H1 (cell line): ENCODE measurements at regions not wholly inside any gene's neighbourhood (a gene's known extent, or its start where the extent isn't known, plus 50 kb on each side); places are given as distances from the start of the nearest gene placed in this dataset.

Source experiments
- CTCF ChIA-PET: fragments of 300-600 bp; sonication (Branson Sonifier 250); formaldehyde crosslinking; loops from one replicate; lab custom pipeline; 2021; ENCODE audit not compliant: partially characterized antibody; lab: Charles Lee
- POLR2A ChIA-PET: fragments of 300-600 bp; sonication (Branson Sonifier 250); formaldehyde crosslinking; loops from one replicate; lab custom pipeline; 2021; ENCODE audit warnings: inconsistent platforms; ENCODE audit not compliant: partially characterized antibody; lab: Charles Lee
- DNase-seq, 2 experiments: peaks; one replicate each; pipeline versions ENCODE4 v3.0.0 to v3.0.0-alpha.2; 2010 to 2022; ENCODE audit warnings: low spot score in 2 of 2, low read depth in 1 of 2, mixed read lengths in 1 of 2
- FAIRE-seq: peaks from 2 replicates; lab custom pipeline; 2011; peaks lifted over from hg19 to GRCh38; lab: Jason Lieb, UNC
- H2AFZ ChIP-seq: 2 replicates; pipeline ENCODE4 v1.8.1; 2012; ENCODE audit warnings: low read length, inconsistent platforms
- H2AK5ac ChIP-seq: 2 replicates; pipeline ENCODE4 v1.6.1; 2013; ENCODE audit warnings: low read depth, low read length
- H2BK120ac ChIP-seq: replicated peaks from 2 replicates; pipeline ENCODE3; 2013; ENCODE audit warnings: low read depth, low read length, inconsistent platforms
- H2BK12ac ChIP-seq: 2 replicates; pipeline ENCODE4 v1.6.1; 2013; ENCODE audit warnings: low read depth, low read length
- H2BK15ac ChIP-seq: 2 replicates; pipeline ENCODE4 v1.6.1; 2013; ENCODE audit warnings: low read length
- H2BK20ac ChIP-seq: 2 replicates; pipeline ENCODE4 v1.6.1; 2013; ENCODE audit warnings: low read length
- H2BK5ac ChIP-seq: 2 replicates; pipeline ENCODE4 v1.6.1; 2013; ENCODE audit warnings: low read depth, low read length
- H3K14ac ChIP-seq: 2 replicates; pipeline ENCODE4 v1.6.1; 2013; ENCODE audit warnings: inconsistent platforms; ENCODE audit not compliant: insufficient read length
- H3K18ac ChIP-seq: 2 replicates; pipeline ENCODE4 v1.6.1; 2013; ENCODE audit warnings: low read length; ENCODE audit errors: extremely low read depth
- H3K23ac ChIP-seq: 2 replicates; pipeline ENCODE4 v1.6.1; 2013; ENCODE audit warnings: inconsistent platforms; ENCODE audit not compliant: insufficient read length
- H3K23me2 ChIP-seq: 2 replicates; pipeline ENCODE4 v1.6.1; 2013; ENCODE audit warnings: low read depth, low read length
- H3K27ac ChIP-seq: 2 replicates; pipeline ENCODE4 v1.6.1; 2011; ENCODE audit warnings: low read depth, low read length, inconsistent platforms
- H3K27me3 ChIP-seq, 4 experiments: replicated peaks in 1 of 4; 1 replicate in 1 of 4; 2 replicates in 3 of 4; pipeline versions ENCODE4 v1.6.1 to v1.8.1; 2011 to 2013; ENCODE audit warnings: low read length in 3 of 4, mild to moderate bottlenecking in 3 of 4, inconsistent platforms in 2 of 4, mixed read lengths in 2 of 4, moderate library complexity in 1 of 4; ENCODE audit not compliant: control insufficient read depth in 3 of 4, insufficient read depth in 3 of 4; ENCODE audit errors: extremely low read depth in 1 of 4
- H3K36me3 ChIP-seq, 4 experiments: 2 replicates each; pipeline versions ENCODE4 v1.6.1 to v1.8.1; 2011 to 2013; ENCODE audit warnings: mild to moderate bottlenecking in 4 of 4, low read length in 3 of 4, moderate library complexity in 2 of 4, control low read depth in 1 of 4, inconsistent platforms in 1 of 4; ENCODE audit not compliant: insufficient read depth in 4 of 4, control insufficient read depth in 2 of 4
- H3K4ac ChIP-seq: replicated peaks from 2 replicates; pipeline ENCODE3; 2013; ENCODE audit warnings: low read length, low read depth, mixed read lengths, inconsistent platforms; ENCODE audit not compliant: insufficient read length
- H3K4me1 ChIP-seq, 4 experiments: replicated peaks in 1 of 4; 1 replicate in 1 of 4; 2 replicates in 3 of 4; pipeline versions ENCODE4 v1.6.1 to v1.8.1; 2011 to 2013; ENCODE audit warnings: low read length in 3 of 4, inconsistent platforms in 2 of 4, mixed read lengths in 1 of 4; ENCODE audit not compliant: insufficient read depth in 4 of 4, control insufficient read depth in 3 of 4
- H3K4me2 ChIP-seq, 2 experiments: 2 replicates each; pipeline versions ENCODE4 v1.6.1 to v1.8.1; 2011 to 2013; ENCODE audit warnings: low read depth in 2 of 2, low read length in 2 of 2, control low read depth in 1 of 2, inconsistent platforms in 1 of 2, mild to moderate bottlenecking in 1 of 2; ENCODE audit not compliant: insufficient read depth in 1 of 2
- H3K4me3 ChIP-seq, 4 experiments: fragments of 200-600, 300-600 bp in 1 of 4; sonication (generic), shearing (Covaris generic), sonication (Bioruptor Twin) in 1 of 4; 2 replicates each; pipeline versions ENCODE4 v1.5.1 to v1.8.1; 2011 to 2016; ENCODE audit warnings: low read length in 4 of 4, low read depth in 3 of 4, control low read depth in 2 of 4, inconsistent platforms in 2 of 4, mild to moderate bottlenecking in 2 of 4, mixed read lengths in 1 of 4, moderate library complexity in 1 of 4; ENCODE audit not compliant: insufficient read depth in 2 of 4; ENCODE audit errors: extremely low read depth in 1 of 4
- H3K56ac ChIP-seq: replicated peaks from 2 replicates; pipeline ENCODE3; 2013; ENCODE audit warnings: low read depth, mild to moderate bottlenecking, mixed read lengths, low read length, inconsistent platforms; ENCODE audit not compliant: insufficient read length
- H3K79me1 ChIP-seq: 2 replicates; pipeline ENCODE4 v1.6.1; 2013; ENCODE audit warnings: low read depth, low read length, control low read depth
- H3K79me2 ChIP-seq, 2 experiments: 2 replicates each; pipeline versions ENCODE4 v1.6.1 to v1.8.1; 2012 to 2013; ENCODE audit warnings: low read length in 2 of 2, mild to moderate bottlenecking in 2 of 2, inconsistent platforms in 1 of 2; ENCODE audit not compliant: insufficient read depth in 2 of 2, control insufficient read depth in 1 of 2
- H3K9ac ChIP-seq, 4 experiments: replicated peaks in 1 of 4; 1 replicate in 1 of 4; 2 replicates in 3 of 4; pipeline versions ENCODE4 v1.6.1 to v1.8.1; 2011 to 2013; ENCODE audit warnings: low read depth in 3 of 4, low read length in 3 of 4, control low read depth in 2 of 4, mild to moderate bottlenecking in 2 of 4, moderate library complexity in 2 of 4, inconsistent platforms in 1 of 4; ENCODE audit errors: extremely low read depth in 1 of 4
- H3K9me3 ChIP-seq, 2 experiments: 2 replicates each; pipeline versions ENCODE4 v1.6.1 to v1.8.1; 2012 to 2013; ENCODE audit warnings: mild to moderate bottlenecking in 2 of 2, moderate library complexity in 2 of 2, control low read depth in 1 of 2, inconsistent platforms in 1 of 2, low read depth in 1 of 2, low read length in 1 of 2, mixed read lengths in 1 of 2; ENCODE audit not compliant: insufficient read depth in 2 of 2
- H4K20me1 ChIP-seq, 2 experiments: replicated peaks in 1 of 2; 2 replicates each; pipeline versions ENCODE3 to v1.8.1; 2011 to 2013; ENCODE audit warnings: inconsistent platforms in 2 of 2, low read length in 2 of 2, mild to moderate bottlenecking in 1 of 2; ENCODE audit not compliant: insufficient read depth in 2 of 2, control insufficient read depth in 1 of 2
- H4K5ac ChIP-seq: 2 replicates; pipeline ENCODE4 v1.6.1; 2013; ENCODE audit warnings: low read length, low read depth, mixed read lengths, inconsistent platforms; ENCODE audit not compliant: insufficient read length
- H4K8ac ChIP-seq: 2 replicates; pipeline ENCODE4 v1.8.0; 2013; ENCODE audit warnings: mild to moderate bottlenecking, moderate library complexity, low read length, inconsistent platforms; ENCODE audit not compliant: insufficient read depth; ENCODE audit errors: extremely low read depth
- H4K91ac ChIP-seq: replicated peaks from 2 replicates; pipeline ENCODE3; 2013; ENCODE audit warnings: low read length, mixed read lengths, inconsistent platforms; ENCODE audit not compliant: insufficient read length
- CREB1 ChIP-seq: IDR thresholded peaks from 2 replicates; pipeline ENCODE4 v1.6.1; 2012; ENCODE audit warnings: inconsistent platforms
- CTBP2 ChIP-seq: IDR thresholded peaks from 2 replicates; pipeline ENCODE4 v1.7.0; 2011; ENCODE audit warnings: borderline replicate concordance, mild to moderate bottlenecking, moderate library complexity, mixed read lengths, low read length; ENCODE audit not compliant: insufficient read depth, insufficient read length
- CTCF ChIP-seq, 3 experiments: IDR thresholded peaks; 1 replicate in 2 of 3; 2 replicates in 1 of 3; pipeline versions ENCODE4 v1.5.1 to v1.6.1; 2011; ENCODE audit warnings: low read length in 3 of 3, mild to moderate bottlenecking in 3 of 3, inconsistent platforms in 2 of 3, low read depth in 1 of 3, moderate library complexity in 1 of 3; ENCODE audit not compliant: insufficient read depth in 1 of 3; ENCODE audit errors: control extremely low read depth in 1 of 3
- HDAC2 ChIP-seq, 2 experiments: fragments of 300-600 bp in 1 of 2; sonication (generic) in 1 of 2; IDR thresholded peaks; 2 replicates each; pipeline ENCODE4 v1.6.1; 2011 to 2012; ENCODE audit warnings: low read depth in 2 of 2, low read length in 2 of 2, mild to moderate bottlenecking in 2 of 2, moderate library complexity in 2 of 2, borderline replicate concordance in 1 of 2, inconsistent platforms in 1 of 2
- KDM5A ChIP-seq: fragments of 200-600 bp; IDR thresholded peaks from 2 replicates; pipeline ENCODE4 v1.7.1; 2012; ENCODE audit warnings: mild to moderate bottlenecking, low read length, inconsistent platforms, mixed read lengths
- MAFK ChIP-seq: IDR thresholded peaks from 2 replicates; pipeline ENCODE4 v1.6.1; 2012; ENCODE audit warnings: low read depth, mild to moderate bottlenecking, improper control_type of control experiment, low read length
- RXRA ChIP-seq: IDR thresholded peaks from 2 replicates; pipeline ENCODE4 v1.6.1; 2011; ENCODE audit warnings: low read depth, mild to moderate bottlenecking, low read length, moderate library complexity; ENCODE audit not compliant: insufficient read depth
- SIX5 ChIP-seq: IDR thresholded peaks from 2 replicates; pipeline ENCODE4 v1.6.1; 2011; ENCODE audit warnings: mild to moderate bottlenecking, low read depth, low read length
- TAF7 ChIP-seq: optimal IDR thresholded peaks from 2 replicates; pipeline ENCODE3; 2011; ENCODE audit warnings: low read depth, mild to moderate bottlenecking, inconsistent platforms, low read length, moderate library complexity, borderline replicate concordance
- TBP ChIP-seq: IDR thresholded peaks from 2 replicates; pipeline ENCODE4 v1.6.1; 2011; ENCODE audit warnings: low read depth, low read length, improper control_type of control experiment
- WGBS, 2 experiments: shearing (Covaris generic) in 1 of 2; methylation state at CpG; one replicate each; pipeline versions ENCODE4 v1.1.6 to v1.1.7; 2013 to 2015; ENCODE audit warnings: low lambda C conversion rate in 2 of 2, mixed read lengths in 2 of 2, inconsistent platforms in 1 of 2, low coverage in 1 of 2, missing lambda C conversion rate in 1 of 2; ENCODE audit not compliant: insufficient replicate concordance in 2 of 2, insufficient coverage in 1 of 2, insufficient read length in 1 of 2; ENCODE audit errors: extremely low coverage in 1 of 2, missing lambda C conversion rate in 1 of 2; 5-methylcytosine and 5-hydroxymethylcytosine counted together

- no peak overlapping the region for H2BK12ac ChIP-seq
- no peak overlapping the region for H3K27ac ChIP-seq
- H3K14ac ChIP-seq = no peak overlapping the region
- H3K79me1 ChIP-seq = no peaks in the 10 kb centered on the region
- H2AK5ac ChIP-seq = no peak overlapping the region
- H3K4me1 ChIP-seq = no peaks in the 10 kb centered on the region; a peak in 1 of 7 replicates
- FAIRE-seq = no peak
- H4K20me1 ChIP-seq = no peaks in the 10 kb centered on the region
- no peak overlapping the region for H3K4me2 ChIP-seq
- no peak overlapping the region for H3K23ac ChIP-seq
- no peak overlapping the region for H2BK5ac ChIP-seq
- H2BK20ac ChIP-seq = no peak overlapping the region
- H2BK120ac ChIP-seq = no peak overlapping the region
- CTCF ChIA-PET = no interaction called here
- no peak overlapping the region for H3K56ac ChIP-seq
- no peak overlapping the region for H3K18ac ChIP-seq
- POLR2A ChIA-PET = no interaction called here
- H3K79me2 ChIP-seq = no peaks in the 10 kb centered on the region
- 85% methylated on average over 3 of the region's 3 CpGs; no CpG with 5 or more reads in 1 of the 2 experiments for WGBS, 2 experiments
- H3K23me2 ChIP-seq = no peaks in the 10 kb centered on the region
- H3K9ac ChIP-seq = no peak overlapping the region
- H3K9me3 ChIP-seq = peaks cover 11% of the 10 kb centered on the region in 2 experiments
- peak overlapping the region; percentile 19; the same call in 1 of the 2 replicates for H2AFZ ChIP-seq
- H3K4ac ChIP-seq = no peak overlapping the region
- H4K5ac ChIP-seq = no peak overlapping the region
- no peak overlapping the region for H4K8ac ChIP-seq
- no peaks in the 10 kb centered on the region for H3K36me3 ChIP-seq
- no peaks in the 10 kb centered on the region for H3K27me3 ChIP-seq
- H2BK15ac ChIP-seq = no peak overlapping the region
- no peak overlapping the region for H3K4me3 ChIP-seq
- no peak for DNase-seq
- H4K91ac ChIP-seq = no peak overlapping the region
- no peak for TF ChIP-seq KDM5A
- no peak for TF ChIP-seq CREB1
- TF ChIP-seq MAFK = no peak
- no peak for TF ChIP-seq RXRA
- no peak for TF ChIP-seq SIX5
- TF ChIP-seq TBP = no peak
- no peak for TF ChIP-seq CTCF (IDR thresholded peaks at IDR 0.05; ENCODE audit: control extremely low read depth in 1 of 3, insufficient read depth in 1 of 3, low read depth in 1 of 3, low read length in 3 of 3)
- TF ChIP-seq CTBP2 = no peak
- TF ChIP-seq TAF7 = no peak
- no peak for TF ChIP-seq HDAC2 (IDR thresholded peaks at IDR 0.05; ENCODE audit: borderline replicate concordance in 1 of 2, low read depth in 2 of 2, low read length in 2 of 2)
These were observed 283.0 kb downstream of the LRRIQ3 start for GRCh38 chr1:73914951-73915350.
